ENCODE measurements at regions not wholly inside any gene's neighbourhood (a gene's known extent, or its start where the extent isn't known, plus 50 kb on each side); places are given as distances from the start of the nearest gene placed in this dataset.

DNA sequence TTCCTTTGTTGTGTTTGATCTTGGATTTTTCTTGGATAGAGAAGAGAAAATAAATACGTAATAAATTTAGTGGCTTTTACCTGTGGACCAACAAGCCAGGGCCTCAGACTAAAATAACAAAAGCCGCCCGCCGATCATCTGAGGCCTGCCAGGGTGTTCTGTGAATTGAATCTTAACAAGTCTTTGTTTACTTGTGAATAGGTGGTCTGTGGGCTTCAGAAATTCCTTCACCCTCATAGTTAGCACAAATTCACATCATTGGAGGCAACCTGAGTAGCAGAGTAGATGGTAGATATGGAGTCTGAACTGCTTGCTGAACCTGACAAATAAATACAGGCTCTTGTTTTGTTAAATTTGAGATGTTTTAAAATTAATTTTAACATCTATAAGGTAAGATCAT is 176.3 kb upstream of the MTNR1B start:
- H3K4me3 ChIP-seq = no peak overlapping the region
- no peaks in the 10 kb centered on the region for H3K36me3 ChIP-seq (ENCODE audit: control insufficient read depth, insufficient read depth, low read length)
- no peak overlapping the region for H3K9ac ChIP-seq (ENCODE audit: insufficient read depth in 1 of 2, low read depth in 2 of 2, low read length in 2 of 2)
- no peaks in the 10 kb centered on the region for H3K9me1 ChIP-seq (ENCODE audit: control insufficient read depth, insufficient read depth, low read length)
- H3K79me2 ChIP-seq (ENCODE audit: control insufficient read depth, insufficient read depth, low read length) = no peaks in the 10 kb centered on the region
- no peak for DNase-seq (ENCODE audit: extremely low read depth in 1 of 4, low spot score in 3 of 4)
- BruUV-seq (replicated peaks) = no TSS peak
- no peak overlapping the region for H3K27ac ChIP-seq (ENCODE audit: extremely low read depth, low read depth, low read length)
- no peaks in the 10 kb centered on the region for H4K20me1 ChIP-seq (replicated peaks; ENCODE audit: control insufficient read depth, insufficient read depth, low read length)
- POLR2A ChIA-PET = no interaction called here
- H3K9me3 ChIP-seq (replicated peaks; ENCODE audit: control insufficient read depth, insufficient read depth, low read depth, low read length) = no peaks in the 10 kb centered on the region
- CTCF ChIA-PET (ENCODE audit: low intra/inter-chr PET ratio) = no interaction called here
- in situ Hi-C loops (cut with MboI) (no loop called here), intact Hi-C loops (cut with micrococcal nuclease) (no loop called here)
- H3K4me1 ChIP-seq (replicated peaks in 1 of 2; ENCODE audit: control insufficient read depth in 2 of 2, insufficient read depth in 2 of 2, low read length in 2 of 2) = no peaks in the 10 kb centered on the region
- WGBS (ENCODE audit: insufficient coverage, low coverage, missing lambda C conversion rate) = 2% methylated on average over 4 of the region's 4 CpGs
- no peak overlapping the region for H3K4me2 ChIP-seq (ENCODE audit: insufficient read depth, low read length)
- FAIRE-seq = no peak
- H2AFZ ChIP-seq (ENCODE audit: low read depth, low read length) = no peak overlapping the region
- H3K27me3 ChIP-seq (ENCODE audit: control insufficient read depth in 2 of 2, insufficient read depth in 2 of 2, low read length in 2 of 2) = no peaks in the 10 kb centered on the region
- no peak for ATAC-seq
- TF ChIP-seq MED1 (CRISPR knock-in tag; IDR thresholded peaks at IDR 0.05; ENCODE audit: borderline replicate concordance) = no peak
- TF ChIP-seq, protein P1, sequence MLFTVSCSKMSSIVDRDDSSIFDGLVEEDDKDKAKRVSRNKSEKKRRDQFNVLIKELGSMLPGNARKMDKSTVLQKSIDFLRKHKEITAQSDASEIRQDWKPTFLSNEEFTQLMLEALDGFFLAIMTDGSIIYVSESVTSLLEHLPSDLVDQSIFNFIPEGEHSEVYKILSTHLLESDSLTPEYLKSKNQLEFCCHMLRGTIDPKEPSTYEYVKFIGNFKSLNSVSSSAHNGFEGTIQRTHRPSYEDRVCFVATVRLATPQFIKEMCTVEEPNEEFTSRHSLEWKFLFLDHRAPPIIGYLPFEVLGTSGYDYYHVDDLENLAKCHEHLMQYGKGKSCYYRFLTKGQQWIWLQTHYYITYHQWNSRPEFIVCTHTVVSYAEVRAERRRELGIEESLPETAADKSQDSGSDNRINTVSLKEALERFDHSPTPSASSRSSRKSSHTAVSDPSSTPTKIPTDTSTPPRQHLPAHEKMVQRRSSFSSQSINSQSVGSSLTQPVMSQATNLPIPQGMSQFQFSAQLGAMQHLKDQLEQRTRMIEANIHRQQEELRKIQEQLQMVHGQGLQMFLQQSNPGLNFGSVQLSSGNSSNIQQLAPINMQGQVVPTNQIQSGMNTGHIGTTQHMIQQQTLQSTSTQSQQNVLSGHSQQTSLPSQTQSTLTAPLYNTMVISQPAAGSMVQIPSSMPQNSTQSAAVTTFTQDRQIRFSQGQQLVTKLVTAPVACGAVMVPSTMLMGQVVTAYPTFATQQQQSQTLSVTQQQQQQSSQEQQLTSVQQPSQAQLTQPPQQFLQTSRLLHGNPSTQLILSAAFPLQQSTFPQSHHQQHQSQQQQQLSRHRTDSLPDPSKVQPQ (CRISPR knock-in tag; IDR thresholded peaks at IDR 0.05; ENCODE audit: borderline replicate concordance) = no peak
- TF ChIP-seq, protein P2, sequence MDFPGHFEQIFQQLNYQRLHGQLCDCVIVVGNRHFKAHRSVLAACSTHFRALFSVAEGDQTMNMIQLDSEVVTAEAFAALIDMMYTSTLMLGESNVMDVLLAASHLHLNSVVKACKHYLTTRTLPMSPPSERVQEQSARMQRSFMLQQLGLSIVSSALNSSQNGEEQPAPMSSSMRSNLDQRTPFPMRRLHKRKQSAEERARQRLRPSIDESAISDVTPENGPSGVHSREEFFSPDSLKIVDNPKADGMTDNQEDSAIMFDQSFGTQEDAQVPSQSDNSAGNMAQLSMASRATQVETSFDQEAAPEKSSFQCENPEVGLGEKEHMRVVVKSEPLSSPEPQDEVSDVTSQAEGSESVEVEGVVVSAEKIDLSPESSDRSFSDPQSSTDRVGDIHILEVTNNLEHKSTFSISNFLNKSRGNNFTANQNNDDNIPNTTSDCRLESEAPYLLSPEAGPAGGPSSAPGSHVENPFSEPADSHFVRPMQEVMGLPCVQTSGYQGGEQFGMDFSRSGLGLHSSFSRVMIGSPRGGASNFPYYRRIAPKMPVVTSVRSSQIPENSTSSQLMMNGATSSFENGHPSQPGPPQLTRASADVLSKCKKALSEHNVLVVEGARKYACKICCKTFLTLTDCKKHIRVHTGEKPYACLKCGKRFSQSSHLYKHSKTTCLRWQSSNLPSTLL (IDR thresholded peaks at IDR 0.05) = no peak
- TF ChIP-seq TCFL5 (CRISPR knock-in tag; conservative IDR thresholded peaks at IDR 0.05) = no peak
- TF ChIP-seq, protein P3, sequence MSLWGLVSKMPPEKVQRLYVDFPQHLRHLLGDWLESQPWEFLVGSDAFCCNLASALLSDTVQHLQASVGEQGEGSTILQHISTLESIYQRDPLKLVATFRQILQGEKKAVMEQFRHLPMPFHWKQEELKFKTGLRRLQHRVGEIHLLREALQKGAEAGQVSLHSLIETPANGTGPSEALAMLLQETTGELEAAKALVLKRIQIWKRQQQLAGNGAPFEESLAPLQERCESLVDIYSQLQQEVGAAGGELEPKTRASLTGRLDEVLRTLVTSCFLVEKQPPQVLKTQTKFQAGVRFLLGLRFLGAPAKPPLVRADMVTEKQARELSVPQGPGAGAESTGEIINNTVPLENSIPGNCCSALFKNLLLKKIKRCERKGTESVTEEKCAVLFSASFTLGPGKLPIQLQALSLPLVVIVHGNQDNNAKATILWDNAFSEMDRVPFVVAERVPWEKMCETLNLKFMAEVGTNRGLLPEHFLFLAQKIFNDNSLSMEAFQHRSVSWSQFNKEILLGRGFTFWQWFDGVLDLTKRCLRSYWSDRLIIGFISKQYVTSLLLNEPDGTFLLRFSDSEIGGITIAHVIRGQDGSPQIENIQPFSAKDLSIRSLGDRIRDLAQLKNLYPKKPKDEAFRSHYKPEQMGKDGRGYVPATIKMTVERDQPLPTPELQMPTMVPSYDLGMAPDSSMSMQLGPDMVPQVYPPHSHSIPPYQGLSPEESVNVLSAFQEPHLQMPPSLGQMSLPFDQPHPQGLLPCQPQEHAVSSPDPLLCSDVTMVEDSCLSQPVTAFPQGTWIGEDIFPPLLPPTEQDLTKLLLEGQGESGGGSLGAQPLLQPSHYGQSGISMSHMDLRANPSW (CRISPR knock-in tag; IDR thresholded peaks at IDR 0.05) = no peak
- TF ChIP-seq, protein P4, sequence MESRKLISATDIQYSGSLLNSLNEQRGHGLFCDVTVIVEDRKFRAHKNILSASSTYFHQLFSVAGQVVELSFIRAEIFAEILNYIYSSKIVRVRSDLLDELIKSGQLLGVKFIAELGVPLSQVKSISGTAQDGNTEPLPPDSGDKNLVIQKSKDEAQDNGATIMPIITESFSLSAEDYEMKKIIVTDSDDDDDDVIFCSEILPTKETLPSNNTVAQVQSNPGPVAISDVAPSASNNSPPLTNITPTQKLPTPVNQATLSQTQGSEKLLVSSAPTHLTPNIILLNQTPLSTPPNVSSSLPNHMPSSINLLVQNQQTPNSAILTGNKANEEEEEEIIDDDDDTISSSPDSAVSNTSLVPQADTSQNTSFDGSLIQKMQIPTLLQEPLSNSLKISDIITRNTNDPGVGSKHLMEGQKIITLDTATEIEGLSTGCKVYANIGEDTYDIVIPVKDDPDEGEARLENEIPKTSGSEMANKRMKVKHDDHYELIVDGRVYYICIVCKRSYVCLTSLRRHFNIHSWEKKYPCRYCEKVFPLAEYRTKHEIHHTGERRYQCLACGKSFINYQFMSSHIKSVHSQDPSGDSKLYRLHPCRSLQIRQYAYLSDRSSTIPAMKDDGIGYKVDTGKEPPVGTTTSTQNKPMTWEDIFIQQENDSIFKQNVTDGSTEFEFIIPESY (CRISPR knock-in tag; IDR thresholded peaks at IDR 0.05) = no peak
- TF ChIP-seq ARID2 (IDR thresholded peaks at IDR 0.05) = no peak
- no peak for TF ChIP-seq TAF15 (IDR thresholded peaks at IDR 0.05; ENCODE audit: low read depth, low read length)
- no peak for TF ChIP-seq ZBED1 (IDR thresholded peaks at IDR 0.05)
- TF ChIP-seq NEUROD1 (IDR thresholded peaks at IDR 0.05; ENCODE audit: borderline replicate concordance, low read depth, low read length, partially characterized antibody) = no peak
- TF ChIP-seq, protein P5, sequence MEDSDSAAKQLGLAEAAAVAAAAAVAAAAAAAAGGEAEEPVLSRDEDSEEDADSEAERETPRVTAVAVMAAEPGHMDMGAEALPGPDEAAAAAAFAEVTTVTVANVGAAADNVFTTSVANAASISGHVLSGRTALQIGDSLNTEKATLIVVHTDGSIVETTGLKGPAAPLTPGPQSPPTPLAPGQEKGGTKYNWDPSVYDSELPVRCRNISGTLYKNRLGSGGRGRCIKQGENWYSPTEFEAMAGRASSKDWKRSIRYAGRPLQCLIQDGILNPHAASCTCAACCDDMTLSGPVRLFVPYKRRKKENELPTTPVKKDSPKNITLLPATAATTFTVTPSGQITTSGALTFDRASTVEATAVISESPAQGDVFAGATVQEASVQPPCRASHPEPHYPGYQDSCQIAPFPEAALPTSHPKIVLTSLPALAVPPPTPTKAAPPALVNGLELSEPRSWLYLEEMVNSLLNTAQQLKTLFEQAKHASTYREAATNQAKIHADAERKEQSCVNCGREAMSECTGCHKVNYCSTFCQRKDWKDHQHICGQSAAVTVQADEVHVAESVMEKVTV (CRISPR knock-in tag; IDR thresholded peaks at IDR 0.05) = no peak
- no peak for TF ChIP-seq MTA1 (IDR thresholded peaks at IDR 0.05; ENCODE audit: borderline replicate concordance)
- TF ChIP-seq STAG1 (CRISPR knock-in tag; IDR thresholded peaks at IDR 0.05; ENCODE audit: borderline replicate concordance) = no peak

Measured in K562 (cell line).